HepG2 (cell line): ENCODE measurements at regions not wholly inside any gene's neighbourhood (a gene's known extent, or its start where the extent isn't known, plus 50 kb on each side); places are given as distances from the start of the nearest gene placed in this dataset.

Source experiments
- ATAC-seq: fragments of 200-7000 bp; cut with Tn5 transposase; 3 replicates; pipeline ENCODE4 v1.9.1; 2020; ENCODE audit warnings: mild to moderate bottlenecking, moderate library complexity
- BruUV-seq: library from RNA; stranded (reverse); fragments of 400-500 nt; replicated peaks from 2 replicates; lab custom pipeline; 2021; lab: Mats Ljungman, UMichigan
- CTCF ChIA-PET: fragments of 300-600 bp; formaldehyde crosslinking; extraction: SDS; loops from one replicate; lab custom pipeline; 2021; ENCODE audit warnings: low total read pairs, inconsistent platforms, low intra/inter-chr PET ratio; lab: Yijun Ruan, JAX
- POLR2A ChIA-PET: fragments of 350-600 bp; sonication (Branson Sonifier 250); formaldehyde crosslinking; loops from one replicate; lab custom pipeline; 2020; ENCODE audit warnings: antibody characterized with exemption, inconsistent platforms; lab: Yijun Ruan, JAX
- DNase-seq: peaks from one replicate; pipeline ENCODE4 v3.0.0-alpha.2; 2015; ENCODE audit warnings: low spot score
- FAIRE-seq: peaks from 3 replicates; lab custom pipeline; 2011; peaks lifted over from hg19 to GRCh38; lab: Jason Lieb, UNC
- H2AFZ ChIP-seq: one replicate; pipeline ENCODE4 v1.6.1; 2011; ENCODE audit warnings: low read length, inconsistent platforms
- H3K27ac ChIP-seq: fragments of 300-600 bp; 3 replicates; pipeline ENCODE4 v1.8.0; 2011; ENCODE audit warnings: mixed run types, mild to moderate bottlenecking, mixed read lengths, low read length, inconsistent platforms; ENCODE audit not compliant: insufficient read depth; ENCODE audit errors: extremely low read length
- H3K27me3 ChIP-seq, 2 experiments: fragments of 200-600 bp in 1 of 2; 2 replicates in 1 of 2; 3 replicates in 1 of 2; pipeline versions ENCODE4 v1.6.0 to v1.8.0; 2011; ENCODE audit warnings: low read length in 2 of 2, mild to moderate bottlenecking in 2 of 2, moderate library complexity in 2 of 2, inconsistent platforms in 1 of 2; ENCODE audit not compliant: insufficient read depth in 2 of 2, control insufficient read depth in 1 of 2
- H3K36me3 ChIP-seq, 2 experiments: fragments of 200-600 bp in 1 of 2; replicated peaks in 1 of 2; 2 replicates in 1 of 2; 3 replicates in 1 of 2; pipeline versions ENCODE4 v1.5.1 to v1.8.0; 2011; ENCODE audit warnings: low read length in 2 of 2, inconsistent platforms in 1 of 2; ENCODE audit not compliant: insufficient read depth in 2 of 2, control insufficient read depth in 1 of 2
- H3K4me1 ChIP-seq: 2 replicates; pipeline ENCODE4 v1.5.1; 2012; ENCODE audit warnings: low read length, inconsistent platforms; ENCODE audit not compliant: insufficient read depth
- H3K4me2 ChIP-seq: 2 replicates; pipeline ENCODE4 v1.6.0; 2011; ENCODE audit warnings: low read depth, low read length, inconsistent platforms
- H3K4me3 ChIP-seq, 3 experiments: fragments of 200-600 bp in 1 of 3; sonication (generic), shearing (Covaris generic) in 1 of 3; replicated peaks in 1 of 3; 2 replicates each; pipeline ENCODE4 v1.5.1; 2011 to 2016; ENCODE audit warnings: low read length in 3 of 3, inconsistent platforms in 2 of 3, low read depth in 2 of 3, mild to moderate bottlenecking in 2 of 3, control low read depth in 1 of 3, mixed read lengths in 1 of 3; ENCODE audit not compliant: insufficient read depth in 1 of 3
- H3K79me2 ChIP-seq: one replicate; pipeline ENCODE4 v1.6.1; 2011; ENCODE audit warnings: low read length, inconsistent platforms; ENCODE audit not compliant: insufficient read depth
- H3K9ac ChIP-seq: 2 replicates; pipeline ENCODE4 v1.6.0; 2011; ENCODE audit warnings: mild to moderate bottlenecking, low read depth, low read length, inconsistent platforms; ENCODE audit not compliant: insufficient read depth
- H3K9me3 ChIP-seq: 2 replicates; pipeline ENCODE4 v1.5.1; 2012; ENCODE audit warnings: mild to moderate bottlenecking, low read length
- H4K20me1 ChIP-seq: 2 replicates; pipeline ENCODE4 v1.6.0; 2011; ENCODE audit warnings: inconsistent platforms, mild to moderate bottlenecking, low read length, moderate library complexity; ENCODE audit not compliant: insufficient read depth
- ATF3 ChIP-seq: sonication (generic); formaldehyde crosslinking; IDR thresholded peaks from 2 replicates; pipeline ENCODE4 v1.4.0; 2020; ENCODE audit warnings: missing genetic modification reagents
- KLF11 ChIP-seq: IDR thresholded peaks from 2 replicates; pipeline ENCODE4 v1.6.1; 2016; ENCODE audit warnings: missing compliant biosample characterization
- MED13 ChIP-seq: sonication (generic); formaldehyde crosslinking; IDR thresholded peaks from 2 replicates; pipeline ENCODE4 v1.5.0; 2020; ENCODE audit warnings: missing genetic modification reagents
- NFATC3 ChIP-seq: sonication (generic); formaldehyde crosslinking; IDR thresholded peaks from 2 replicates; pipeline ENCODE4 v1.5.1; 2020; ENCODE audit warnings: mild to moderate bottlenecking, missing genetic modification reagents
- NFKB2 ChIP-seq: sonication (generic); formaldehyde crosslinking; IDR thresholded peaks from 2 replicates; pipeline ENCODE4 v1.4.0; 2020; ENCODE audit warnings: missing genetic modification reagents, borderline replicate concordance
- NR2F1 ChIP-seq, 2 experiments: fragments of 450-650 bp in 1 of 2; formaldehyde crosslinking in 1 of 2; IDR thresholded peaks; 2 replicates each; pipeline versions ENCODE4 v1.5.0 to v1.6.1; 2016 to 2020; ENCODE audit warnings: mild to moderate bottlenecking in 1 of 2, missing compliant biosample characterization in 1 of 2, missing genetic modification reagents in 1 of 2, moderate library complexity in 1 of 2
- TBX2 ChIP-seq: sonication (generic); formaldehyde crosslinking; IDR thresholded peaks from 2 replicates; pipeline ENCODE4 v1.5.0; 2020; ENCODE audit warnings: missing genetic modification reagents, mild to moderate bottlenecking, borderline replicate concordance
- TEAD2 ChIP-seq: sonication (generic); formaldehyde crosslinking; IDR thresholded peaks from 2 replicates; pipeline ENCODE4 v1.9.0; 2021; ENCODE audit warnings: missing genetic modification reagents
- USF2 ChIP-seq, 2 experiments: sonication (generic) in 1 of 2; formaldehyde crosslinking in 1 of 2; IDR thresholded peaks; 2 replicates each; pipeline versions ENCODE4 v1.5.1 to v1.6.1; 2011 to 2020; ENCODE audit warnings: borderline replicate concordance in 1 of 2, low read depth in 1 of 2, low read length in 1 of 2, mild to moderate bottlenecking in 1 of 2, missing genetic modification reagents in 1 of 2, moderate library complexity in 1 of 2
- ZBED4 ChIP-seq: sonication (generic); formaldehyde crosslinking; IDR thresholded peaks from 2 replicates; pipeline ENCODE4 v1.4.0; 2020; ENCODE audit warnings: missing genetic modification reagents, borderline replicate concordance
- ZBTB44 ChIP-seq: sonication (generic); formaldehyde crosslinking; IDR thresholded peaks from 2 replicates; pipeline ENCODE4 v1.4.0; 2020; ENCODE audit warnings: missing genetic modification reagents
- ZFP37 ChIP-seq: sonication (generic); formaldehyde crosslinking; IDR thresholded peaks from 2 replicates; pipeline ENCODE4 v1.4.0; 2020; ENCODE audit warnings: missing genetic modification reagents, borderline replicate concordance
- ZKSCAN5 ChIP-seq: sonication (generic); formaldehyde crosslinking; IDR thresholded peaks from 2 replicates; pipeline ENCODE4 v1.5.1; 2020; ENCODE audit warnings: mild to moderate bottlenecking, missing genetic modification reagents
- ZNF234 ChIP-seq: sonication (generic); formaldehyde crosslinking; conservative IDR thresholded peaks from 2 replicates; pipeline ENCODE4 v1.5.1; 2020; ENCODE audit warnings: mild to moderate bottlenecking, missing genetic modification reagents
- ZNF367 ChIP-seq: sonication (generic); formaldehyde crosslinking; IDR thresholded peaks from 2 replicates; pipeline ENCODE4 v1.4.0; 2020; ENCODE audit warnings: missing genetic modification reagents, borderline replicate concordance
- ZNF619 ChIP-seq: sonication (generic); formaldehyde crosslinking; IDR thresholded peaks from 2 replicates; pipeline ENCODE4 v1.4.0; 2020; ENCODE audit warnings: mild to moderate bottlenecking, missing genetic modification reagents
- ZNF768 ChIP-seq: sonication (generic); formaldehyde crosslinking; IDR thresholded peaks from 2 replicates; pipeline ENCODE4 v1.4.0; 2020; ENCODE audit warnings: missing genetic modification reagents
- WGBS: methylation state at CpG from one replicate; pipeline ENCODE4 v1.1.6; 2017; ENCODE audit warnings: low lambda C conversion rate; 5-methylcytosine and 5-hydroxymethylcytosine counted together
- in situ Hi-C: cut with HindIII; loops from 2 replicates; pipeline ENCODE4 v1.10.0; 2017; ENCODE audit warnings: low pct_unique_long_range_greater_than_20kb; ENCODE audit not compliant: extremely low pct_ligation_motif_present
- intact Hi-C: fragments of 100-400 bp; cut with micrococcal nuclease; formaldehyde crosslinking; loops from one replicate; pipeline ENCODE4 v1.10.0; 2022; ENCODE audit not compliant: unreplicated experiment

GRCh38 chr12:76701690-76702089 lies 62.2 kb upstream of the ZDHHC17 start:
- Histone ChIP-seq H3K9me3 (no peaks in the 10 kb centered on the region), H3K79me2 (no peaks in the 10 kb centered on the region), H3K36me3 (no peaks in the 10 kb centered on the region), H3K9ac (no peak overlapping the region), H3K4me2 (no peak overlapping the region), H4K20me1 (no peaks in the 10 kb centered on the region), H3K27me3 (no peaks in the 10 kb centered on the region; a peak in 1 of 5 replicates), H2AFZ (no peak overlapping the region), H3K4me1 (no peaks in the 10 kb centered on the region), H3K27ac (no peak overlapping the region), H3K4me3 (no peak overlapping the region)
- POLR2A ChIA-PET = no interaction called here
- 39% methylated on average over 1 of the region's 1 CpG for WGBS
- TF ChIP-seq ZNF234 (CRISPR knock-in tag) = no peak
- TF ChIP-seq ZKSCAN5 (CRISPR knock-in tag) = no peak
- no peak for TF ChIP-seq ZNF619 (CRISPR knock-in tag)
- TF ChIP-seq MED13 = no peak
- TF ChIP-seq TBX2 (CRISPR knock-in tag) = no peak
- no peak for TF ChIP-seq ATF3
- TF ChIP-seq ZFP37 (CRISPR knock-in tag) = no peak
- TF ChIP-seq ZNF768 = no peak
- TF ChIP-seq USF2 (IDR thresholded peaks at IDR 0.05; ENCODE audit: low read depth, low read length) = no peak
- no peak for TF ChIP-seq USF2 (CRISPR knock-in tag; IDR thresholded peaks at IDR 0.05; ENCODE audit: borderline replicate concordance)
- no peak for TF ChIP-seq NR2F1 (CRISPR knock-in tag; IDR thresholded peaks at IDR 0.05)
- TF ChIP-seq ZBED4 (CRISPR knock-in tag) = no peak
- TF ChIP-seq NFATC3 (CRISPR knock-in tag) = no peak
- TF ChIP-seq ZBTB44 (CRISPR knock-in tag) = no peak
- no peak for TF ChIP-seq KLF11
- no peak for TF ChIP-seq TEAD2 (CRISPR knock-in tag)
- no peak for TF ChIP-seq NFKB2 (CRISPR knock-in tag)
- TF ChIP-seq ZNF367 (CRISPR knock-in tag) = no peak
- no TSS peak for BruUV-seq
- DNase-seq (no peak), ATAC-seq (no peak), FAIRE-seq (no peak)
- intact Hi-C loops (no loop called here), in situ Hi-C loops (no loop called here)
- CTCF ChIA-PET = no interaction called here
